GM04503 (cell line): ENCODE measurements at regions not wholly inside any gene's neighbourhood (a gene's known extent, or its start where the extent isn't known, plus 50 kb on each side); places are given as distances from the start of the nearest gene placed in this dataset.
"Not testable (repeated sequence)": the region's sequence is repeated elsewhere in the genome, so short reads cannot be mapped to it uniquely, and the experiment has no call there.

ENCODE experiments used
- DNase-seq: peaks from one replicate; pipeline ENCODE4 v3.0.0-alpha.2; 2012; ENCODE audit warnings: low read depth

DNA sequence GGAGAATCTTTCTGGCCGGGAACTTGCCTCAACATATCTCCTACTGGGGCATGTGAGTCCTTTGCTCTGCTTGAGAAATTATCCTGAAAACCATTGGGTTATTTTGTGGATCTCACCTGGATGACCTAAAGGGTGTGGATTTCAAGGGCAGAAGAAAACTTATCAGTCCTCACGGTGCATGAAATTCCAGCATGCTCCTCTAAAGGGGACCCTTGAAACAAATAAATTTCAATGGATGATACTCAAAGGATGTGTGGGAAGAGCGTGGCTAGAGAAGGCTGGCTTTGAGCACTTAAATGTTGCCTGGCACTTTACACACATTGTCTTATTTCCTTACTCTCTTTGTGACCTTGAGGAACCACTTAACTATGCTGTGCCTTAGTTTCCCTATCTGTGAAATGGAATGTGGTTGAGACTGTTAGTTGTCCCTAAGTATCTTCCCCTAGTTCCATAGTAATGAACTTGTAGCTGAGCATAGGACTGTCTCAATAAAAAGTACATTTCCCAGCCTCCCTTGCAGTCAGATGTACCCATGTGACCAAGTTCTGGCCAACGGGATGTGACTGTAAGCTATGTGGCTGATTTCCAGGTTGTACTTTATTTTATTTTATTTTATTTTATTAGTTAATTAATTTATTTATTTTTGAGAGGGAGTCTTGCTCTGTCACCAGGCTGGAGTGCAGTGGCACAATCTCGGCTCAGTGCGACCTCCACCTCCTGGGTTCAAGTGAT lies 81.9 kb upstream of the PTPN1 start:
- DNase-seq, result no peak

DNA sequence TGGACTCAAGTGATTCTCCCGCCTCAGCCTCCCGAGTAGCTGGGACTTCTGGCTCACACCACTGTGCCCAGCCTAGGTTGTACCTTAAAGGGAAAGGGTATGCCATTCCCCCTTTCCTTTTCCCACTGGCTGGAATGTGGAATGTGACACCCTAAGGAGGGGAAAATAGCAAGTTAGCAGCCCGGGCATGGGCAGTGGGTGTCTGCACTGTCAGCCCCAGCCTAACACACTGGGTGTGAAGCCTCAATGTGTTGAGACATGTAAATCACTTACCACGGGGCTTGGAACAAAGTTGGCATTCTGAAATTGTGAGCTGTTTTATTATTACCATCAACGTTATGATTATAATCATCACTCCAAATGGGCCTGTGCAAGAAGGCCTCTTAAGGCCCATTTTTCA lies 80.8 kb upstream of the PTPN1 start:
- DNase-seq, result no peak

DNA sequence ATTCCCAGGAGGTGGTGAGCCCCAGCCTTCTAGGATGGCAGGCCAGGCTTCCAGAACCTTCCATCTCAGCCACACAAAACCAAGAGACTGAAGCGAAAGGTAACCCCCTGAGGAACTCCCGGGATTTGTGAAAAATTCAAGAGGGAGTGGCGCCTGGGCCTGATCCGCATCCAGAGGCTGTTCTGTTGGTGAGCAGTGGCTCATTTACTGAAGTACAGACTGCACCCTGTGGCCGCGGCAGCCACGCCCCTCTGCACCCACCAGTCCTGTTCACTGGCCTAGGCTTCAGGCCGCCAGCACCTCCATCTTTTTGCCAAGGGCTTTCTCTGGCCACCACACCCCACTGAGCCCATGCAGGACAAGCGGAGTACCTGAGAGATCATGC lies 79.1 kb upstream of the PTPN1 start:
- no peak for DNase-seq

DNA sequence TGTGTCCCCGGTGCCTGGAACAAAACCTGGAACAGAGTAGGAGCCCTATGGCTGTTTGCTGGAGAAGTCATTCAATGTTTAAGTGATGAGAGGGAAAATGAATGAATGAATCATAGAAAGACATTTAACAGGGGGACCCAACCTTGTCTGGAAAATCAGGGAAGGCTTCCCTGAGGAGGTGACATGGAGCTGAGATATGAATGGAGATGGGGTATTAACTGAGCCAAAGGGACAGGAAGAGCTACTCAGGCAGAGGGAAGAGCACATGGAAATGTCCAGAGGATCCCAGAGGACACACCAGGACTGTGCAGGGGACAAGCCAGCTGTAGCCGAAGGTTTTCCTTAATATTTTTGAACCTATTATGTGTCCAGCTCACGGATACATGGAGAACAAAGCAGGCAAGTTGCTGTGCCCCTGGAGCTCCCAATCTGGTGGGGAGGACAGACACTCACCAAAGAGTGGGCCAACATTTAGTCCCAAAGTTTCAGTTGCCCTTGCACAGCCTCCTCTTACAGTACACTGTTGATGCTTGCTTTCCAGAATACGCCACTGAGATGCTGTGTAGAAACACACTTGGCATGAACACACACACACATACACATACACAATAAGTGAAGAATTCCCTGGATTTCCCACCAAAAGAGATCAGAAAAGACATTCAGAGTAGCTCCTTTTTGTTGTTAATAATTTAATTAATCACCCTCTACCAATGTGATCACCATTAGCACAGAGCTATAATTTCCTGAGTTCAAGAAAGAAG lies 77.0 kb upstream of the PTPN1 start:
- no peak for DNase-seq

DNA sequence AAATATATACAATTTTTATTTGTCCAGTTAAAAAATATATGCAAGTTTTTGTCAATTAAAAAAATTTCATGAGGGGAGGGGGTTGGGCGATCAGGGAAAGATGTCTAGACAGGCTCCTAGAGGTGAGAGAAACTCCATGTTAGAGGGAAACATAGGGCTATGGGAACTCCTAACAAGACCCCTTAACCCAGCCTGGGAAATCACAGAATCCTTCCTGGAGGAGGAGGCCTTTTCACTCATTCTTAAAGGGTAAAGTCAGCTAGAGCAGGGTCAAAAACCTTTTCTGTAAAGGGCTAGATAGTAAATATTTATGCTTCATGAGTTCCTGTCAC lies 75.9 kb upstream of the PTPN1 start:
- DNase-seq, result no peak

DNA sequence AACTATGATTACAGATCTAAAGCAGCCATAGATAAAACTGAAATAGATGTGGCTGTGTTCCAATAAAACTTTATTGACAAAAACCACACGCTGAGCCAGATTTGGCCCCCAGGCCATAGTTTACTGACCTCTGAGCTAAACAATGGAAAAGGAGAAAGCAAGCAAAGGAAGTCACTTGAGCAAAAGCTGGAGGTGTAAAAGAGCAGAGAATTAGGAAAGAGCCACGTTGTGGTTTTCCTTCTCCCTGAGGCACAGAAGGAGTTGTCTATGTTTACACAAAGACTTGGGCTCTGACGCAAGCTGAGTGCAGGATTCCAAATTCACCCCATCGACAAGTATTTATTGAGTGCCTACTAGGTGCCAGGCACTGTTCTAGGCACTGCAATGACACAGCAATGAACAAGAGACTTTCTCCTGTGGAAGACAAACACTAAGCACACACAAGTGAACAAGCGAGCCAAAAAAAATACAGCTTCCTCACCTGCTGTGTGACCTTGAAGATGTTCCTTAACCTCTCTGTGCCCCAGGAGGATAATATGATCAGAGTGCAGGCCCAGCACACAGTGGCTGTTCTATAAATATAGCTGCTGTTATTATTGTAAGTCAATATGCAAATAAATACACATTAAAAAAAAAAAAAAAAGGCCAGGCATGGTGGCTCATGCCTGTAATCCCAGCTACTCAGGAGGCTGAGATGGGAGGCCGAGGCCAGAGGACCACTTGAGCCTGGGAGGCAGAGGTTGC lies 75.4 kb upstream of the PTPN1 start:
- DNase-seq, result no peak

DNA sequence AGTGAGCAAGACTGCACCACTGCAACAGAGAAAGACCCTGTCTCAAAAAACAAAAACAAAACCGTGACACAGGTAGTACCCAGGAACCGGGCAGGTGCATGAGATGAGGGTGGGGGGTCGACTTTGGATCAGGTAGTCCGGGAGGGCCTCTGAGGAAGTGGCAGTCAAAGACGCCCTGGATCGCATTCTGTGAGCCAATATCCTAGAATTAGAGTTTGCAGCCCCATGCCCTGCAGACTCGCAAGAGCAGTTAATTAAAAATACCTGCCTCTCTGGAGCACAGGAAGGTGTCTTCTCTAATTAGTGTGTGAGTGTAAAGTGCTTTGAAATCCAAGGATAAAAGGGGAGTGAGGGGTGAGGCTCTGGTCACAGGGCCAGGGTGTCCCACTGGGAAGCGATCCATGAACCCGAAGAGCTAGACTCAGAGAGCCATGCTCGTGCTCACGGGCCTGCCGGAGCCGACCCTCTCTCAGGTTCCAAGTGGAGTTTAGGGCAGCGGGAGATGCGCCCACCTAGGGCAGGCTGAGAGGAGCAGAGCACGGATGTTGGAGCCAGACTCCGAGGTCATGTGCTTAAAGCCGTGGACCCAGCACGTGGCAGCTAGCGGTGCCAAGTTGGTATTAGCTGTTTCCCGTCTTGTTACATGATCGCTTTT lies 74.7 kb upstream of the PTPN1 start:
- DNase-seq, result no peak

DNA sequence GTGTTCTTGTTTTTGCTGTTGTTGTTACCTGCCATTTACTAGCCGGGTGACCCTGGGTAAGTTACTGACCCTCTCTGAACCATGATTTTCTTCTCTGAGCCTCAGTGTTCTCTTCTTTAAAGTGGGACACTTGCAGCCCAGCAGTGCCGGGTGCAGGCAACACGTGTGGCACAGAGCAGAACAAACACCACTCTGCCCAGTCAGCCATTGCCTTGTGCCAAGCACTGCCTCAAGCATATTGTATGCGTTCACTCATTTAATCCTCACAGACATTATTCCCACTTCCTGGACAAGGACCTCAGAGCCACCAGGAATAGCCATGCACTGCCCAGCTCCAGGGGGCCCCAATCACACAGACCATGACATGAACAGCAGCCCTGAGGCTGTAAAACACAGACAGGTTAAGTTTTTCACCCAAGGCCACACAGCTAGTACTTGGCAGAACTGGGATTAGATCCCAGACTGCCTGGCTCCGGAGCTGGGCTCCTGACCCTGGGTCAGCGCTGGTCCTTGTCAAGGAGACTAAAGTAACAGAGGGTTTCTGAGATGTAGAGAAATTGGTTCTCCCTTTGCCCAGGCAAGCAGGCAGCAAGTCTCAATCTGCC lies 74.0 kb upstream of the PTPN1 start:
- DNase-seq, result no peak

DNA sequence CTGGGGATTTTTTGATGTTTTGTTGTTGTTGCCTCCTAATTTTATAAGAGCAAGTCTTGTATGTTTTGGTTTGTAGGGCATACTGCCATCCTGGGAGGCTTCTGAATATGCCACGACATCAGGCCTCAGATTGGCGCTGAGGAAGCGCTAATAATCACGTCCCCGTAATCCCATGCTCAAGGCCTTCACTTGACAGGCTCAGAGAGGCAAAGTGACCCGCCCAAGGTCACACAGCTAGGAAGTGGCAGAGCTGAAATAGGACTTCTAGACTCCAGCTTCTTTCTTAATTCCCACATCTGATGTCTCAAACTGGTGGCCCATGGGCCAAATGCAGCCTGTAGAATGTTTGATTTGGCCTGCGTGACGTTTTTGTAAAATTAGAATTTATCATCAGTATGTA lies 73.5 kb upstream of the PTPN1 start:
- no peak for DNase-seq

DNA sequence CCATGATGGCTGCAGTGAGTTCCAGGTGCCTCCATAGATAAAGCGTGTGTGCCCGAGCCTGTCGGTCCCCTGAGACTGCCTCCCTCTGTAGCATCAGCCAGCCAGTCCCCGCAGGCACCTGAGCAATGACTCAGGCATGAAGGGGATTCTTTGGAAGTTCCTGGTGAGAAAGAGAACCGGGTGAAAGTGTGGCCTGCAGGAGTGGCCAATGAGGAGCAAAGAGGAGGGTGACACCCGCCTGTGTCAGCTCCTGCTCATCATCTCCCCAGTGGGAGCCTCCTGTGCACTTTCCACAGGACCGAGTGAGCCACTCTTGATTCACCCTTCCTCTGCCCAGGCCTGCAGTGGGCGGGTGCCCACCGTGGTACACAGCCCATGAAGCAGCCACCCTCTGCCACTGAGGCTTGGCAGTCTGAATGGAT lies 71.2 kb upstream of the PTPN1 start:
- no peak for DNase-seq

DNA sequence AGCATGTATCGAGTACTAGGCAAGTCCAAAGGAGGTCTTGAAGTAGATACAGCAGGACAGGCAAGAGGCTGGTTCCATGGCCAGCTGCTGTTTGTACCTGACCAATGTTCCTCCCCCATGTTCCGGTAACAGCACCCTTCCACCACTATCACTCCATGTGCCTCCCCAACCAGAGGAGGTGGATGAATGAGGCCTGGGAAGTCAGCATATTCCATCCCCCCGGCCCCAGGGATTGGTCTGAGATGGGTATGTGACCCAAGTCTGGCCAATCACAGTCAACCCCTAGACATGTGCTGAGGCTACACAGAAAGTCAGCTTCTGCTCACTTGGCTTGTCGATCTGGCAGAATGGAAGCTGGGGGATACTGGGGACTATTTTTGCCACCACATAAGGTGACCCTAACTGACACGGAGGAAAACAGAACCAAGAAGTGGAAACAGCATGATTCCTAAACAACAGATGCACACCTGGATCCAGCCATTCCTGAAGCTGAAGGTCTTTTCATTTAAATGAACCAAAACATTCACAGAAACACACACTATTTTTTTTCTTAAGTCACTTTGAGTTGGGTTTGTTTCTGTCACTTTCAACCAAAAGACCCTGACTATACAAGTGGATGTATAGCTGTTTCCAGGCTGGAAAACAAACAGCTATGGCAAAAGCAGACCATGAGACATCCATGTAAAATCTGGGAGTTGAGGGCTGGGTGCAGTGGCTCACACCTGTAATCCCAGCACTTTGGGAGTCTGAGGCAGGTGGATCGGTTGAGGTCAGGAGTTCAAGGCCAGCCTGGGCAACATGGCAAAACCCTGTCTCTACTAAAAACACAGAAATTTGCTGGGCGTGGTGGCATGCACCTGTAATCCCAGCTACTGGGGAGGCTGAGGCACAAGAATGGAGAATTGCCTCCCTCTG lies 70.4 kb upstream of the PTPN1 start:
- no peak for DNase-seq

DNA sequence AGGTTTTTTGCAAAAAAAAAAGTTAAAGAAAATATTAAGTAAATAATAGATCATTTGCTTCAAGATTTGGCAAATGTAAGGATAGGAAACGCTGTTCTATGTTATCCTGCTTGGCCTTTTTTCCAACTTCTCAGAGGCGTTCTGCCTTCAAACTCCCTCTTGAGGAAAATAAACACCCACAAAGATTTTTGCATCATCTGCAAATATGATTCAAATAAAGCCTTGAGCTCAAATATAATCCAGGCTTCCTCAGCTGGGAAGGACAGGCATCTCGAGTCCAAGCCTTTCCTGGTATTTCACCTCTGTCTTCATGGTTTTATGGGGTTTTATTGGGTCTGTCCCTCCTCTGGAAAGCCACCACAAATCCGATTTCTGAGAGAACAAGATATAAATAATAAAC lies 67.7 kb upstream of the PTPN1 start:
- DNase-seq, result no peak

DNA sequence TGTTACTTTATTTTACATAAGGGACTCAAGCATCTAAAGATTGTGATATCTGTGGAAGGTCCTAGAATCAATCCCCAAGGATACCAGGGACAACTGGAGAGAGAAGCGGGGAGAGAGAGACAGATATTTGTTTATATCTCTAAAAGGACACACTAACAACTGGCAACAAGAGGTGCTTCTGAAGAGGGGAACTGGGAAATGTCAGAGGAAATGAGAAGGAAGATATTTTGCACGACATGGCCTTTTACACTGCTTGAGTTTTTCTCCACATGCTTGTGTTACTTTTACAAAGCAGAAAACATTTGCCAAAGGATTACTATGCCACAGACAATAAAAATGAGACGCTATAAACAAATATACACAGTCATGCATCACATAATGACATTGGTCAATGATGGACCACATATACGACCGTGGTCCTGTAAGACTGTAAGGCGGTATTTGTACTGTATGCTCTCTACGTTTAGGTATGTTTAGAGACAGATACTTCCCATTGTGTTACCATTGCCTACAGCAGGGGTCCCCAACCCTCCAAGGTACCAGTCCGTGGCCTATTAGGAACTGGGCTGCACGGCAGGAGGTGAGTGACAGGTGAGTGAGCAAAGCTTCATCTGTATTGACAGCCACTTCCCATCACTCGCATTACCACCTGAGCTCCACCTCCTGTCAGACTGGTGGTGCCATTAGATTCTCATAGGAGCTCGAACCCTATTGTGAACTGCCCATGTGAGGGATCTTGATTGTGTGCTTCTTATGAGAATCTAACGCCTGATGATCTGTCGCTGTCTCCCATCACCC lies 64.6 kb upstream of the PTPN1 start:
- no peak for DNase-seq

DNA sequence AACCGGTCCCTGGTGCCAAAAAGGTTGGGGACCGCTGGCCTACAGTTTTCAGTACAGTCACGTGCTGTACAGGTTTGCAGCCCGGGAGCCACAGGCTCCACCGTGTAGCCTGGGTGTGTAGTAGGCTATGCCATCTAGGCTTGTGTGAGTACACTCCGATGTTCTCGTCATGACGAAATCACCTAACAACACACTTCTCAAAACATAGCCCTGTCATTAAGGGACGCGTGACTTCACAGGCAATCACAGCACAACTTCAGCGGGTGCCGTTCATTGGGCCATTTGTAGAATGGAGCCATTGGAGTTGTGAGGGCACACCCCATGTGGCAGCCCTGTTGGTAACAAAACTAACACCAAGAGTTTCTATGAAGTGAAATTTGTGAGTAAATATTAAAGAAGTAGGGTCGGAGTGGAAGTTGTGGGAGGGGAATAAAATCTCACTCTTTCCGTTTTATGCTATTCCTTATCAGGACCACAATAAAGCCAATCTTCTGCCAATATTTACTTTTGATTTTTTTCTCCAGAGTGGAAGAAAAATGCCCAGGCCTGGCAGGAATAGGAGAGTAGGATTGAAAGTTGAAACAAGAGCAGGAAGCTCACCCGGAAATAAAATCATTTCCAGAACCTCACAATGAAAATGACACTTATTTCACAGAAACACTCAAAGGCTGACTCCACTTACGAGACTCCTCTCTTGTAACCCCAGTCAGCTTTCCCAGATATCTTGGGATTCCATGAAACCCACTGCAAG lies 63.7 kb upstream of the PTPN1 start:
- DNase-seq, result no peak

DNA sequence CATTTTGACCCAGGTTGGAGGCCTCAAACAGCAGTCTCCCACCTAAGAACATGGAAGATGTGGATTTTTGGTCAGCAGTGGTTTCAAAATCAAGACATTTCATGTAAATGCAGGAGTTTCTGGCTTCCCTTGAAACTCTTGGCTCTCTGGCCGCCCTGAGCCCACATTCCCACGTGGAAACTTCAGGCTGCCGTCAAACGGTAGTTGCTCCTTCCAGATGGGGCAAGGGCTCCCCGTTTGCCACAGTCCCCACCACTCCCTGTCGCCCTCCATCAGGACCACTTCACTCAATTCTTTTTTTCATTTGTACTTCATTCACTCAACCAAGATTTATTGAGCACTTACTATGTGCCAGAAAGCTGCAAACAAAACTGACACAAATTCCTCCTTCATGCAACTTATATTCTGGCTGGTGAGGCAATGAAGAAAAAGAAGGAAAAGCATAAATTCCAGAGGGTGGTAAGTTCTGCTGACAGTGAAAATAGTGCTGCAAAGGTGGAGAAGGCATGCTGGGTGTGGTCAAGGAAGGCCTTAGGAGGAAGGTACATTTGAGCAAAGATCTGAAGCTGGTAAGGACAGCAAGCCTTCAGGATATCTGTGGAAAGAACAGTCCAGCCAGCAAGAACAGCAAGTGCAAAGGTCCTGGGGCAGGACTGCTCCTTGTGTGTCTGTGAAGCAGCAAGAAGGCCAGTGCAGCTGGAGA lies 62.9 kb upstream of the PTPN1 start:
- no peak for DNase-seq

DNA sequence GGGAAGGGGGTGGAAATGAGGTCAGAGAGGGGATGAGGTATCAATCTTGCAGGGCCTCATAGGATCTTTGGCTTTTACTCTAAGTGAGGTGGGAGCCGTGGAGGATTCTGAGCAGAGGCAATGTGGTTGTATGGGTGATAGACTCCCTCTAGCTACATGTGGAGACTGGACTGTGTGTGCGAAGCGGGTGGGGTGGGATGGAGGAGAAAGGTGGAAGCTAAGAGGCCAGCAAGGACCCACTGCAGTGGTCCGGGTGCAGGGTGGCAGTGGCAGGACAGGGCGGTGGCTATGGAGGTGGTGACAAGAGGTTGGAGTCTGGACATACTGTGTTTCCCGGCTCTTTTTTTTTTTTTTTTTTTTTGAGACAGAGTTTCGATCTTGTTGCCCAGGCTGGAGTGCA lies 62.4 kb upstream of the PTPN1 start:
- DNase-seq, result no peak

DNA sequence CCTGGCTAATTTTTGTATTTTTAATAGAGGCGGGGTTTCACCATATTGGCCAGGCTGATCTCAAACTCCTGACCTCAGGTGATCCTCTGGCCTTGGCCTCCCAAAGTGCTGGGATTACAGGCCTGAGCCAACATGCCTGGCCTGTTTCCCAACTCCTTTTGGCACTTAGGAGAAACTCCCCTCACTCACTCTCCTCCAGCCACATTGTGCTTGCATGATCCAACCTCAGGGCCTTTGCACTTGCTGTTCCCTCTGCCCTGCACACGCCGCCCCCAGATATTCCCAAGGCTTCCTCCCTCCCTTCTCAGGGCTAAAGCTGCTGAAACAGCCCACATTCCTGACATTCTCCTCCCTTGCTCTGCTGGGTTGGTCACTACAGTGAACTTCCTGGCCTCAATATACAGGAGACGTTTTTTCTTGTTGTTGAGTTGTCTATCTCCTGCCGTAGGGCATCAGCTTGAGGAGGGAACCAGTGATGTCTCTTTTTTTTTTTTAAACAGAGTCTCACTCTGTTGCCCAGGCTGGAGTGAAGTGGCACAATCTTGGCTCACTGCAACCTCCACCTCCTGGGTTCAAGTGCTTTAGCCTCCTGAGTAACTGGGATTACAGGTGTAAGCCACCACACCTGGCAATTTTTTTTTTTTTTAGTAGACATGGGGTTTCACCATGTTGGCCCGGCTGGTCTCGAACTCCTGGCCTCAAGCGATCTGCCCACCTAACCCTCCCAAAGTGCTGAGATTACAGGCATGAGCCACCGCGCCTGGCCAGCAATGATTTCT lies 61.4 kb upstream of the PTPN1 start:
- not testable (repeated sequence) for DNase-seq
